Cardiac muscle cell (in vitro differentiated cells and primary cell): ENCODE measurements at regions not wholly inside any gene's neighbourhood (a gene's known extent, or its start where the extent isn't known, plus 50 kb on each side); places are given as distances from the start of the nearest gene placed in this dataset.

Experiments used
- DNase-seq, 2 donors: peaks; one replicate each; pipeline versions ENCODE4 v3.0.0 to v3.0.0-alpha.2; 2010 to 2017; ENCODE audit warnings: low read depth in 1 of 2, low spot score in 1 of 2
- H3K27ac ChIP-seq: fragments of 200-600 bp; sonication (generic); 2 replicates; pipeline ENCODE4 v1.5.1; 2016
- H3K27me3 ChIP-seq: fragments of 200-600 bp; sonication (generic); 2 replicates; pipeline ENCODE4 v1.6.0; 2016; ENCODE audit warnings: control low read depth
- H3K36me3 ChIP-seq: fragments of 200-600 bp; sonication (generic); 2 replicates; pipeline ENCODE4 v1.5.1; 2016; ENCODE audit warnings: control low read depth
- H3K4me1 ChIP-seq: fragments of 200-600 bp; sonication (generic); 2 replicates; pipeline ENCODE4 v1.8.1; 2017; ENCODE audit warnings: low read depth, mild to moderate bottlenecking, mixed run types
- H3K4me3 ChIP-seq: fragments of 200-600 bp; sonication (generic); 2 replicates; pipeline ENCODE4 v1.5.1; 2016; ENCODE audit warnings: mild to moderate bottlenecking
- H3K9me3 ChIP-seq: fragments of 200-600 bp; sonication (generic); 2 replicates; pipeline ENCODE4 v1.5.1; 2017; ENCODE audit warnings: low read depth, mild to moderate bottlenecking, control low read depth
- TF ChIP-seq, protein P1 (sequence below): IDR thresholded peaks from 2 replicates; pipeline ENCODE4 v1.5.1; 2012; ENCODE audit warnings: low read depth, mild to moderate bottlenecking, low read length

DNA sequence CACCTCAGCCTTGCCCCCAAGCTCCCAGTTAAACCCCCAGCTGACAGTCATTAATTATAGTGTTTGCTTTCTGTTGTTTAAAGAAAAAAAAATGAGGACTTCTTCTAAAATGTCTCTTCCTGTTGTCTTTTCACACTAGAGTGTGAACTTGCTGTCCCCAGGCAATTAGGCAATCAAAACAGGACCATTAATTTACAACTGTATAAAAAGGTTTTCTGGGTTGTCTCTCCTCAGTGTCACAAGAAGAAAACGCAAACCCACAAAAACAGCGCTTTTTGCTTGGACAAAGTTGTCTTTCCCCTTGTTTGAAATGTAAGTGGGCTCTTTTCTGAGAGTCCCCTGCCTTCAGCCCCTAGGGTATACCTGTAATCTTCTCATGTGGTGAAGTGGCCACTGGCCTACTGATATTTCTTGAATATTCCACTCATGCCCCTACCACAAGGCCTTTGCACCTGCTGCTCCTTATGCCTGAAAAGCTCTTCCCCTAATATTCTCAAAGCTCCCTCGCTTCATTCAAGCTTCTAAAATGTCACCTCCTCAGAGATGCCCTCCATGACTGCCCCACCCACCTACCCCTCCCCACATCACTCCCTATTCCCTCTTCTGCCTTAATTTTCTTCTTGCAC is 158.9 kb upstream of the PWP1 start:
- H3K36me3 ChIP-seq: no peaks in the 10 kb centered on the region
- no peak for DNase-seq
- TF ChIP-seq, protein P1, sequence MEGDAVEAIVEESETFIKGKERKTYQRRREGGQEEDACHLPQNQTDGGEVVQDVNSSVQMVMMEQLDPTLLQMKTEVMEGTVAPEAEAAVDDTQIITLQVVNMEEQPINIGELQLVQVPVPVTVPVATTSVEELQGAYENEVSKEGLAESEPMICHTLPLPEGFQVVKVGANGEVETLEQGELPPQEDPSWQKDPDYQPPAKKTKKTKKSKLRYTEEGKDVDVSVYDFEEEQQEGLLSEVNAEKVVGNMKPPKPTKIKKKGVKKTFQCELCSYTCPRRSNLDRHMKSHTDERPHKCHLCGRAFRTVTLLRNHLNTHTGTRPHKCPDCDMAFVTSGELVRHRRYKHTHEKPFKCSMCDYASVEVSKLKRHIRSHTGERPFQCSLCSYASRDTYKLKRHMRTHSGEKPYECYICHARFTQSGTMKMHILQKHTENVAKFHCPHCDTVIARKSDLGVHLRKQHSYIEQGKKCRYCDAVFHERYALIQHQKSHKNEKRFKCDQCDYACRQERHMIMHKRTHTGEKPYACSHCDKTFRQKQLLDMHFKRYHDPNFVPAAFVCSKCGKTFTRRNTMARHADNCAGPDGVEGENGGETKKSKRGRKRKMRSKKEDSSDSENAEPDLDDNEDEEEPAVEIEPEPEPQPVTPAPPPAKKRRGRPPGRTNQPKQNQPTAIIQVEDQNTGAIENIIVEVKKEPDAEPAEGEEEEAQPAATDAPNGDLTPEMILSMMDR: no peak
- H3K27me3 ChIP-seq: no peaks in the 10 kb centered on the region
- H3K9me3 ChIP-seq: no peaks in the 10 kb centered on the region
- H3K27ac ChIP-seq: no peak overlapping the region
- no peaks in the 10 kb centered on the region for H3K4me1 ChIP-seq
- H3K4me3 ChIP-seq: no peak overlapping the region

- Histone ChIP-seq H3K9me3 (no peaks in the 10 kb centered on the region), H3K36me3 (no peaks in the 10 kb centered on the region), H3K27ac (no peak overlapping the region), H3K4me1 (no peaks in the 10 kb centered on the region), H3K4me3 (no peak overlapping the region), H3K27me3 (no peaks in the 10 kb centered on the region)
- no peak for DNase-seq
- TF ChIP-seq, protein P1: no peak
These were observed 156.8 kb upstream of the PWP1 start for GRCh38 chr12:107528731-107529365.

- H3K36me3 ChIP-seq: no peaks in the 10 kb centered on the region
- no peaks in the 10 kb centered on the region for H3K4me1 ChIP-seq
- TF ChIP-seq, protein P1: no peak
- no peak overlapping the region for H3K4me3 ChIP-seq
- H3K27ac ChIP-seq: no peak overlapping the region
- H3K27me3 ChIP-seq: no peaks in the 10 kb centered on the region
- H3K9me3 ChIP-seq: no peaks in the 10 kb centered on the region
- DNase-seq: no peak
These were observed 155.6 kb upstream of the PWP1 start for GRCh38 chr12:107529991-107530390.

DNA sequence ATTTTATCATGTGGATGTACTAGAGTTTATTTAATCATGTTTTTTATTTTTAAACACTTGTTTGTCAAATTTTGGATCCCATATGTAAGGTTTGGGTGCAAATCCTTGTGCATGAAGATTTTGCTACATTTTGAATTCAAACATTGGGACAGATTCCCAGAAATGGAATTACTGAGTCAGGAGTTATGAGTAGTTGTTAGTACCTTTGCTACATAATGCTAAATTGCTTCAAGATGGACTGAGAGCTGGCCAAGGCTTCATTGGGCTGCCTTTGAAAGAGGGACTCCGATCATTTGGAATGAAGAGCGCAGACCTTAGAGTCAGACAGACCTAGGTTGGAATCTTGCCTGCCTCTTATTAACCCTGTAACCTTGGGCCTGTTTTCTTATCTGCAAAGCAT is 154.9 kb upstream of the PWP1 start:
- H3K36me3 ChIP-seq: no peaks in the 10 kb centered on the region
- H3K4me1 ChIP-seq: no peaks in the 10 kb centered on the region
- no peaks in the 10 kb centered on the region for H3K27me3 ChIP-seq
- TF ChIP-seq, protein P1: no peak
- H3K9me3 ChIP-seq: no peaks in the 10 kb centered on the region
- no peak overlapping the region for H3K4me3 ChIP-seq
- DNase-seq: no peak
- H3K27ac ChIP-seq: no peak overlapping the region

DNA sequence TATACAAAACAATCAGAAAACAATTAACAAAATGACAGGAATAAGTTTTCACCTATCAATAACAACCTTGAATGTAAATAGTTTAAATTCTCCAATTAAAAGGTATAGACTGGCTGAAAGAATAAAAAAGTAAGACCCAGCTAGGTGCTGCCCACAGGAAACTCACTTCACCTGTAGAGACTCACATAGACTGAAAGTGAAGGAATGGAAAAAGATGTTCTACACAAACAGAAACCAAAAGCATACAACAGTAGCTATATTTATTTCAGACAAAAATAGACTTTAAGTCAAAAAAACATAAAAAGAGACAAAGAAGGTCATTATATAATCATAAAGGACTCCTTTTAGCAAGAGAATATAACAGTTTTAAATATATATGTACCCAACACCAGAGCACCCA is 152.4 kb upstream of the PWP1 start:
- H3K36me3 ChIP-seq: no peaks in the 10 kb centered on the region
- H3K4me3 ChIP-seq: no peak overlapping the region
- no peak overlapping the region for H3K27ac ChIP-seq
- no peak for DNase-seq
- TF ChIP-seq, protein P1: no peak
- H3K9me3 ChIP-seq: no peaks in the 10 kb centered on the region
- no peaks in the 10 kb centered on the region for H3K4me1 ChIP-seq
- H3K27me3 ChIP-seq: no peaks in the 10 kb centered on the region
